Lower lobe of right lung (tissue), 2 donors: ENCODE measurements at regions not wholly inside any gene's neighbourhood (a gene's known extent, or its start where the extent isn't known, plus 50 kb on each side); places are given as distances from the start of the nearest gene placed in this dataset.

Experiments
- ATAC-seq, 2 donors: fragments of 200-7000 bp; cut with Tn5 transposase; one replicate each; pipeline ENCODE4 v1.9.1; 2020 to 2022; ENCODE audit warnings: mild to moderate bottlenecking in 2 of 2, moderate library complexity in 2 of 2
- DNase-seq: peaks from one replicate; pipeline ENCODE4 v3.0.0-alpha.2; 2020
- H3K27ac ChIP-seq: fragments of 200-600 bp; one replicate; pipeline ENCODE4 v1.8.0; 2022
- H3K27me3 ChIP-seq: fragments of 200-600 bp; one replicate; pipeline ENCODE4 v1.8.0; 2022; ENCODE audit warnings: low read depth
- H3K36me3 ChIP-seq: fragments of 200-600 bp; one replicate; pipeline ENCODE4 v1.8.0; 2022; ENCODE audit warnings: mild to moderate bottlenecking
- H3K4me1 ChIP-seq: fragments of 200-600 bp; one replicate; pipeline ENCODE4 v1.8.0; 2022
- H3K4me3 ChIP-seq: fragments of 200-600 bp; one replicate; pipeline ENCODE4 v1.8.0; 2022; ENCODE audit warnings: mild to moderate bottlenecking
- H3K9me3 ChIP-seq: fragments of 200-600 bp; one replicate; pipeline ENCODE4 v1.8.0; 2022
- CTCF ChIP-seq: fragments of 200-600 bp; IDR thresholded peaks from one replicate; pipeline ENCODE4 v1.8.0; 2022; ENCODE audit warnings: antibody characterized with exemption, mild to moderate bottlenecking
- intact Hi-C: fragments of 100-400 bp; cut with DNase I; formaldehyde crosslinking; loops from one replicate; pipeline ENCODE4 v1.11.0; 2022
- donor health status: DM: no; HTN: yes; CAD: no; lungs with severe emphysema.

DNA sequence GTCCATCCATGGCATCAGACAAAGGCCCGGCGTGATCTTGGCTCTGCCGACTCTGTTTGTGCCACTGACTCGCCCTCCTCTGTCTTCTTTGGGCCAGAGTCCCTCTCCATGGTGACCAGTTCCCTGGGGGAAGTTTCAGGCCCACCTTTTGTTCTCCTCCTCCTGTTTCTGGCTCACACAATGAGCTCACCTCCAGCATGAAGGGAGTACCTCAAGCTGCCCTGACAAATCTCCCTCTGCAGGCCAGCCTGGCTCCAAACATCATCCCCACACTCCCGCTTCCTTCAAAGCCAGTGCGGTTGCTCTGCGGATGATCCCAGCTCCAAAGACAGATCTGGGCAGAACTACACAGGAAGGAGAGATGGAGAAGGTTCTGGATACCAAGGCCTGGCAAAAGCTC, 576.6 kb downstream of the NPHP4 start:
- ATAC-seq: no peak
- Histone ChIP-seq H3K4me1 (no peaks in the 10 kb centered on the region), H3K27ac (no peak overlapping the region), H3K4me3 (no peak overlapping the region), H3K9me3 (no peaks in the 10 kb centered on the region), H3K27me3 (no peaks in the 10 kb centered on the region), H3K36me3 (no peaks in the 10 kb centered on the region)
- intact Hi-C loops: no loop called here
- DNase-seq: no peak
- TF ChIP-seq CTCF: no peak

DNA sequence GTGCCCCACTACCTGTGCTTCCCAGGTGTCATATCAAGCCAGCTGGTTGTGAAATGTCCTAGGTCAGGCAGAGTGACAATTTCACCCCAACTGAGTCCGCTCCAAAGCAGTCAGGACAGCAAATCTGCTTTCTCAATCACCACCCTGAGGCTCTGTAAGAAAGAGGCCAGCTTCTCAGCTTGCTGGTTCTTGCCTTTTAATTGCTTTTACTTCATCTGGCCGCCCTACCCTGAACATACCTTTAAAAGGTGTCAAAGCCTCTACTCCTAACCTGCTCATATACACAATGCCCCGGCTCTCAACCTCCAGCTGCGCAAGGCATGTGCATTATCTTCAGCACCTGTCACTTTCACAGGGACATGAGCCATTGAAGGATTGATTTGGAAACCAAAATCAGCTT, 581.6 kb downstream of the NPHP4 start:
- Histone ChIP-seq H3K27me3 (no peaks in the 10 kb centered on the region), H3K4me3 (no peak overlapping the region), H3K9me3 (no peaks in the 10 kb centered on the region), H3K4me1 (no peaks in the 10 kb centered on the region), H3K27ac (no peak overlapping the region), H3K36me3 (no peaks in the 10 kb centered on the region)
- intact Hi-C loops: no loop called here
- no peak for TF ChIP-seq CTCF
- ATAC-seq: no peak
- no peak for DNase-seq

DNA sequence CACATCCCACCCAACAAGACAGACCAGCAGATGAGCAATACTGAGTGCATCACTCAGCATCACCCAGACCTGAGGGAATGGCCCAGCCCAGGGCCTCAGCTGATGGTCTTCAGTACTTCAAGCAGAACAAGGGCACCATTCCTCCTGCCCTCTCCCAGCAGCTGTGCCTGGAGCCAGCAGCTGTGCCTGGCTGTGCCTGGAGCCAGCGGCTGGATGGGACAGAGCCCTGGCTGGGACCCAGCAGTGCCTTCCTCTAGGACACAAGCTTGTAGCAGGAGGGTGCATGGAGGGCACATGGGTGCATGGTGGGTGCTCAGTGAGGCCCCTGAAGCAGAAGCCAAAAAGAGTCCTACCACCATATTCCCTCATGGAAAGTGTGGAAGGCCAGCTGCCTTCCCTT, 583.8 kb downstream of the NPHP4 start:
- TF ChIP-seq CTCF: no peak
- intact Hi-C loops: no loop called here
- H3K4me3 ChIP-seq: no peak overlapping the region
- no peaks in the 10 kb centered on the region for H3K9me3 ChIP-seq
- ATAC-seq: no peak
- H3K27ac ChIP-seq: no peak overlapping the region
- H3K36me3 ChIP-seq: no peaks in the 10 kb centered on the region
- no peaks in the 10 kb centered on the region for H3K27me3 ChIP-seq
- DNase-seq: no peak
- H3K4me1 ChIP-seq: no peaks in the 10 kb centered on the region

DNA sequence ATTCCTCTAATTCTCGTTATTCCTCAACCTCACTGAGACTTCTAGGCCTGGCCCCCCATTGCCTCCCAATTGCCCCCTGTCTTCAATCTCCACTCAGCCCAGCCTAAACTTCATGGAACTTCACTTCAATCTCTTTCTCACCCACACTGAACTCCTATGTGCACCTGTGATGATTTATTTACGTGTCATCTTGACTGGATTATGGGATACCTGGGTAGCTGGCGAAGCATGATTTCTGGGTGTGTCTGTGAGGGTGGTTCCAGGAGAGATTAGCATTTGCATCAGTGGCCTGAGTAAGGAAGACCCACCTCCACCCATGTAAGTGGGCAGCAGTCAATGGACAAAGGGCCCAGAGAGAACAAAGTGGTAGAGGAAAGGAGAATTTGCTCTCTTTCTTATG, 587.0 kb downstream of the NPHP4 start:
- DNase-seq (no peak), ATAC-seq (no peak)
- Histone ChIP-seq H3K4me1 (no peaks in the 10 kb centered on the region), H3K36me3 (no peaks in the 10 kb centered on the region), H3K4me3 (no peak overlapping the region), H3K27me3 (no peaks in the 10 kb centered on the region), H3K27ac (no peak overlapping the region), H3K9me3 (no peaks in the 10 kb centered on the region)
- intact Hi-C loops: no loop called here
- no peak for TF ChIP-seq CTCF

- intact Hi-C loops: no loop called here
- peak in 1 of 2 donors; percentile 23 for ATAC-seq
Measured at GRCh38 chr1:5404412-5405203, 587.6 kb downstream of the NPHP4 start.

More at GRCh38 chr1:5404412-5405203, 587.6 kb downstream of the NPHP4 start:
- no peaks in the 10 kb centered on the region for H3K27me3 ChIP-seq
- H3K36me3 ChIP-seq: no peaks in the 10 kb centered on the region
- TF ChIP-seq CTCF: no peak
- H3K27ac ChIP-seq: no peak overlapping the region
- DNase-seq: no peak
- H3K4me3 ChIP-seq: no peak overlapping the region
- H3K9me3 ChIP-seq: no peaks in the 10 kb centered on the region
- no peaks in the 10 kb centered on the region for H3K4me1 ChIP-seq
